CD4-positive, alpha-beta T cell treated with Interleukin-4 for 4 hours (primary cell): ENCODE measurements at regions not wholly inside any gene's neighbourhood (a gene's known extent, or its start where the extent isn't known, plus 50 kb on each side); places are given as distances from the start of the nearest gene placed in this dataset.

Source experiments
- DNase-seq: peaks from one replicate; pipeline ENCODE4 v3.0.0-alpha.2; 2020

GRCh38 chr3:30504939-30505338 is 101.5 kb upstream of the TGFBR2 start:
- no peak for DNase-seq

- DNase-seq = no peak
These were observed 100.4 kb upstream of the TGFBR2 start for GRCh38 chr3:30505866-30506520.

GRCh38 chr3:30508339-30508738 is 98.1 kb upstream of the TGFBR2 start:
- DNase-seq = no peak

- DNase-seq = no peak
These were observed 95.8 kb upstream of the TGFBR2 start for GRCh38 chr3:30510596-30510995.

- no peak for DNase-seq
These were observed 94.7 kb upstream of the TGFBR2 start for GRCh38 chr3:30511524-30512251.

DNA sequence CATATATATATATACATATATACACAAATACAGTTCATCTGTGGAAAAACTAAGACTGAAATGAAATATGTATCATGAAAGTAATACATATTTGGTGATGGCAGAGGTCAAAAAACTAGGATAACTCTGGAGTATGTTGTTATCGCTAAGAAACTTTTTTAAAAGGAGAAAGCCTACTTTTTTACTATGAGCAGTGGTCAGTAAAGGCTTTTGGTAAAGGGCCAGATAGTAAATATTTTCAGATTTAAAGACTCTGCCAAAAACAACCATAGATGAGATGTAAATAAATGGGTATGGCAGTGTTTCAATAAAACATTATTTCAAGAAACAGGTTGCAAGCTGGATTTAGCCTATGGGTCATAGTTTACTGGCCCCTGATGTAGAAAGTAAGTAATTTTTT is 93.8 kb upstream of the TGFBR2 start:
- DNase-seq = no peak

DNA sequence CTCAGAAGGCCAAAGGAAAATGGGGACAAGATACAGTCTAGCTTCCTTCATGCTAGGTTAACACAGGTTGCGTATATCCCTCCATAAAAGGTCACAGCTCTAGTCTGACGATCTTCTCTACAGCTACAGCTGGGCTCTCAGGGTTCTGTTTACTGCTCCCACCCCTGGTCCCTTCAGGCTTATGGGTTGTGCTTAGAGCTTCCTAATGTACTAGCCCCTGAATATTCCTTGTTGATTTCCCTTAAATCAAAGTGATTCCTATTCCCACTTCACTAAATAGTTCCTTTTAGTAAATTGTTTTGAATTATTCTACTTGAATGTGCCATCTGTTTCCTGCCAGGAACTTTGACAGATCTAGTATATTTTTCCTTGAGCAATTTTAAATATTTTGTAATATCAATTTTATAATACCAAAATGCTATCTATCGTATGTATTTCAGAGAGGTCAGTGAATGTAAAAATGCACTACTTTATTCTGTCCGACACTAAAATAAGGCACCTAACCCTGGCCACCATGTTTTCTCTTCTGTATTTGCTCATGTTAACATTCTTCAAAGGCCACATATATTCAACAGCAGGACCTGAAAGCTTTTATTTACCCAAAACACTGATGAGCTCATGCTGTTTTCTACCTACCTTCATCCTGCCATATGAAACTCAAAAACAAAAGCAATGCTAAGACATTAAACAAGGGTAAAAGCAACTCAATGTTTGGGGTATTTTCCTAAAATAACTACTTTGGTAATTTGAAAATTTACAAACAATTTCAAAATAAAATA is 92.8 kb upstream of the TGFBR2 start:
- DNase-seq = no peak

DNA sequence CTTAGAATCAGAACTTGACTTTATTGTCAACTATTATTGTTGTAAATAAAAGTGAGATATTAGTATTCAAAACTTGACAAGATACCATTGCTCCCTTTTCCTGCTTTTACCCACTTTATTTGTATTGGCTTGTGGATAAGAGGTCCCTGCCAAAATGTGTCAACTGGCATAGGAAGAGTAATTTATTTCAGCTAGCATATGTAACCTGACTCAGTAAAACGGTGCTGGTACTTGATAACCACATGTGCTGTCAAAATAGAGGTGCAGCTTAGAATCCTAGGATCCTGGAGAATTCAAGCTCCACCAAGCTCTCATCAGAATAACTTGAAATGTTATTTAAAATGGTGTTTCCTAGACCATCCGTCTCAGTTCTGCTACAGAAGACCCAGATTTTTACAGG is 90.2 kb upstream of the TGFBR2 start:
- no peak for DNase-seq

DNA sequence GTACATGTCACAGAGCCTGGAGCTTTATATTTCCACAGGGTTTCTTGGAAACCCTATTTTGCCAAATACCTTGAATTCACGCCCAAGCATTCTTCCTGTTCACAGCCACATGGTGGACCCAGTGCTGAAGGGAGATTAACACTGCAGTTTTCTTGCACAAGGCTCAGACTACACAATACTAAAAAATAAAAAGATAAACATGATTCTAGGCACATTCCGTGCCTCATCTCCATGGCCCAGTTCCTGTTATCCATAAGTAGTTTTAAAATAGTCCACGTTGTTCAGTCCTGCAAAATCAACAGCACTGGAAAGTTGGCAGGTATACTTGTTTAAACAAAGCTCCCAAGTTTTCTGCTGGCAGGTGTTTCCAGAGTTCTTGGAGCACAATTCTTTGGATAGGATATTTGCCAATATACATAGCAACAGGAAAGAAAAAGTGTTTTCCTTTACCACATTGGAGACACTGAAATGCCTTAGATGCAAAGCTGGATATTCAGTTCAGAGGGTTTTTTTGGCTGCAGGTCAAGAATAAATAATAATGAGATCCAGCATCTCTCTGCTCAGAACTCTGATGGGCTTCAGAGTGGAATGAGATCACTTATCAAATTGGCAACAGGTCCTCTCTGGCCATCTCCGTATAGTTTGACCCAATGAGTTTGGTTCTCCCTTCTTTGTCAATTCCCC is 88.1 kb upstream of the TGFBR2 start:
- no peak for DNase-seq

- DNase-seq = no peak
These were observed 87.5 kb upstream of the TGFBR2 start for GRCh38 chr3:30518872-30519271.

DNA sequence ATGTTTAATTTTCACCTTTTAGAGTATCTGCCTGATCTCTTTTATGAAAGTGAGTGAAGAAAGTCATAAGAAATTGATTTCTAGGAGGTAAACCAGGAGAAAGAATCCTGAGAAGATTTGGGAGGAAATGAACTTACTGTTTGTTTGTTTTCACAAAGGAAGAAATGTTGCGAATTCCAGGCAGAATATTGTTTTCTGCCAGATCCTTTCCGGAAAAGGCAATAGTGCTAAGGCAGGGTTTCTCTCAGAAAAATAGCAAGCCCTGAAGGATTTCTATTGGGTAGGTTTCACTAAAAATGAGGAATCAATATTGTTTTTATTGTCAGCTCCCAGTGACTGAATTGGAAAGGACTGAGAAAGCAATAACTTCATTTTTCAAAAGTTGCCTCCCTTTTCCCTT is 85.7 kb upstream of the TGFBR2 start:
- DNase-seq = no peak

DNA sequence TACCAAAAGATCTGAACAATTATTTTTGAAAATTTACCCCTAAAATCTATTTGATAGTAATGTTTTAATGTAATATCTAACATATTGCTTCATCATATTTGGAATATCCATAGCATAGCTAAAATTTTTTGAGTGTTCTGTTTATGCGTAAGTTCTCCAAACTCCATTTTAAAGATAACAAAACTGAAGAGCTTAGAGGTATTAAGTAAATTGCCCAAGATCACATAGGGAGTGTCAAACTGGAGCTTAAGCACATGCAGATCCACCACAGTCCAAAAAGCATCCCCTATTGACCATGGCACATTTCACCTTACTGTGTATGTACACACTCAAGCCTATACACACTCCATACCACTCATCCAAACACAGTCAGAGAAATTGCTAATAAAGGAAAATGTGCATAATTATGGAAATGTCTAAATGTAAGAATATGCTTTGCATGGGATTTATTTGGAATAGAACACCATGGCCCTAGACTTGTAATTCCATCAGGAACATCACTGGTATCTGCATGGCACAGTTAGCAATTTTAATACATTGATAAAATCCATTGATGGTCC is 85.2 kb upstream of the TGFBR2 start:
- DNase-seq = no peak

- no peak for DNase-seq
These were observed 83.9 kb upstream of the TGFBR2 start for GRCh38 chr3:30522476-30522875.

- DNase-seq = no peak
These were observed 83.0 kb upstream of the TGFBR2 start for GRCh38 chr3:30523366-30523765.

GRCh38 chr3:30524357-30525040 is 81.9 kb upstream of the TGFBR2 start:
- no peak for DNase-seq

GRCh38 chr3:30526031-30526430 is 80.4 kb upstream of the TGFBR2 start:
- DNase-seq = no peak

- DNase-seq = no peak
These were observed 79.2 kb upstream of the TGFBR2 start for GRCh38 chr3:30527186-30527585.

DNA sequence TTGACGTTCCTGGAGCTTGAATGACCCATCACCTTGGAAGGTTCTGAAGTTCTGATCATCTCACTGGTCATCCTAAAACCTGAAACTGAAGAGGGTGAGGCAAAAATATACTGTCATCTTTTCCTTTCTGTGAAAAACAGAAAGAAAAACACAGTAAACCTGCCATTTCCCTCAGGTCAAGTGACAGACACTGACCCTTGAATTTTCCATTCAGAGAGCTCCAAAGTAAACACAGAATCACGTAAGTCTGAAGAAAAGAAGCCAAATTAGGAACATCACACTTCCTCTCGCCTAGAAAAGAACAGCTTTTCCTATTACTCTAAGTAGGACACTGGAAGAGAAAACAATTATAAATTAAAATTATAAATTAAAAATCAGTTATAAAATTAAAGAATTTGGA is 78.7 kb upstream of the TGFBR2 start:
- DNase-seq = no peak

- no peak for DNase-seq
These were observed 76.3 kb upstream of the TGFBR2 start for GRCh38 chr3:30530084-30530483.

- no peak for DNase-seq
These were observed 75.3 kb upstream of the TGFBR2 start for GRCh38 chr3:30531017-30531570.

- no peak for DNase-seq
These were observed 70.9 kb upstream of the TGFBR2 start for GRCh38 chr3:30535525-30535924.

GRCh38 chr3:30538791-30539190 is 67.6 kb upstream of the TGFBR2 start:
- DNase-seq = no peak
